PC-3 (cell line): ENCODE measurements at regions not wholly inside any gene's neighbourhood (a gene's known extent, or its start where the extent isn't known, plus 50 kb on each side); places are given as distances from the start of the nearest gene placed in this dataset.

Experiments
- ATAC-seq: fragments of 200-7000 bp; cut with Tn5 transposase; 2 replicates; pipeline ENCODE4 v1.9.1; 2020; ENCODE audit warnings: mild to moderate bottlenecking, moderate library complexity
- BruUV-seq: library from RNA; stranded (reverse); fragments of 400-500 nt; replicated peaks from 2 replicates; lab custom pipeline; 2021; lab: Mats Ljungman, UMichigan
- CTCF ChIA-PET: fragments of 300-600 bp; sonication (Branson Sonifier 250); formaldehyde crosslinking; loops from one replicate; lab custom pipeline; 2022; ENCODE audit warnings: antibody characterized with exemption; lab: Charles Lee
- POLR2A ChIA-PET: fragments of 300-600 bp; sonication (Branson Sonifier 250); formaldehyde crosslinking; loops from one replicate; lab custom pipeline; 2022; ENCODE audit warnings: antibody characterized with exemption; ENCODE audit not compliant: unreplicated experiment; lab: Charles Lee
- DNase-seq: peaks from one replicate; pipeline ENCODE4 v3.0.0-alpha.2; 2015
- H2AFZ ChIP-seq: fragments of 300-600 bp; sonication (generic); 2 replicates; pipeline ENCODE4 v1.6.0; 2016; ENCODE audit warnings: antibody characterized with exemption, low read length
- H3F3A ChIP-seq: fragments of 300-600 bp; sonication (generic); one replicate; pipeline ENCODE4 v1.6.0; 2017; ENCODE audit warnings: antibody characterized with exemption, low read length, control low read depth, mild to moderate bottlenecking; ENCODE audit not compliant: unreplicated experiment
- H3K27ac ChIP-seq: fragments of 300-600 bp; sonication (generic); 2 replicates; pipeline ENCODE4 v1.5.1; 2016; ENCODE audit warnings: mild to moderate bottlenecking, low read length
- H3K27me3 ChIP-seq: fragments of 300-600 bp; sonication (generic); 2 replicates; pipeline ENCODE4 v1.6.1; 2016; ENCODE audit warnings: low read length, mixed read lengths
- H3K36me3 ChIP-seq: fragments of 300-600 bp; sonication (generic); 2 replicates; pipeline ENCODE4 v1.6.1; 2016; ENCODE audit warnings: low read depth, mixed run types, low read length, mixed read lengths
- H3K4me1 ChIP-seq: fragments of 300-600 bp; sonication (generic); 2 replicates; pipeline ENCODE4 v1.5.1; 2016; ENCODE audit warnings: low read length; ENCODE audit not compliant: insufficient read depth
- H3K4me2 ChIP-seq: fragments of 300-600 bp; sonication (generic); 2 replicates; pipeline ENCODE4 v1.6.0; 2016; ENCODE audit warnings: low read length
- H3K4me3 ChIP-seq: fragments of 300-600 bp; sonication (generic); 2 replicates; pipeline ENCODE4 v1.5.1; 2016; ENCODE audit warnings: mild to moderate bottlenecking, low read length, mixed read lengths
- H3K79me2 ChIP-seq: fragments of 300-600 bp; sonication (generic); 2 replicates; pipeline ENCODE4 v1.6.1; 2017; ENCODE audit warnings: low read length, mixed read lengths
- H3K9ac ChIP-seq: fragments of 300-600 bp; sonication (generic); 2 replicates; pipeline ENCODE4 v1.6.0; 2016; ENCODE audit warnings: mild to moderate bottlenecking, low read length
- H3K9me2 ChIP-seq: fragments of 300-600 bp; sonication (generic); replicated peaks from 2 replicates; pipeline ENCODE4 v1.6.1; 2016; ENCODE audit warnings: mixed run types, low read length, mixed read lengths
- H3K9me3 ChIP-seq: fragments of 300-600 bp; sonication (generic); 2 replicates; pipeline ENCODE4 v1.6.1; 2016; ENCODE audit warnings: low read length, mixed read lengths
- H4K20me1 ChIP-seq: fragments of 300-600 bp; sonication (generic); 2 replicates; pipeline ENCODE4 v1.6.1; 2016; ENCODE audit warnings: low read length, mixed read lengths
- EZH2 ChIP-seq: fragments of 300-600 bp; sonication (generic); IDR thresholded peaks from one replicate; pipeline ENCODE4 v1.6.1; 2017; ENCODE audit warnings: antibody characterized with exemption, mild to moderate bottlenecking, low read length; ENCODE audit not compliant: unreplicated experiment
- EZH2phosphoT487 ChIP-seq: fragments of 300-600 bp; sonication (generic); IDR thresholded peaks from 2 replicates; pipeline ENCODE4 v1.6.1; 2018; ENCODE audit warnings: mild to moderate bottlenecking, antibody characterized with exemption, low read length, borderline replicate concordance
- intact Hi-C: fragments of 100-400 bp; cut with micrococcal nuclease; formaldehyde crosslinking; loops from 2 replicates; pipeline ENCODE4 v1.9.0; 2023
- TF ChIP-seq, protein P1 (sequence below): fragments of 300-600 bp; sonication (generic); conservative IDR thresholded peaks from 2 replicates; pipeline ENCODE4 v1.5.1; 2017; ENCODE audit warnings: antibody characterized with exemption, low read depth, mild to moderate bottlenecking, low read length

DNA sequence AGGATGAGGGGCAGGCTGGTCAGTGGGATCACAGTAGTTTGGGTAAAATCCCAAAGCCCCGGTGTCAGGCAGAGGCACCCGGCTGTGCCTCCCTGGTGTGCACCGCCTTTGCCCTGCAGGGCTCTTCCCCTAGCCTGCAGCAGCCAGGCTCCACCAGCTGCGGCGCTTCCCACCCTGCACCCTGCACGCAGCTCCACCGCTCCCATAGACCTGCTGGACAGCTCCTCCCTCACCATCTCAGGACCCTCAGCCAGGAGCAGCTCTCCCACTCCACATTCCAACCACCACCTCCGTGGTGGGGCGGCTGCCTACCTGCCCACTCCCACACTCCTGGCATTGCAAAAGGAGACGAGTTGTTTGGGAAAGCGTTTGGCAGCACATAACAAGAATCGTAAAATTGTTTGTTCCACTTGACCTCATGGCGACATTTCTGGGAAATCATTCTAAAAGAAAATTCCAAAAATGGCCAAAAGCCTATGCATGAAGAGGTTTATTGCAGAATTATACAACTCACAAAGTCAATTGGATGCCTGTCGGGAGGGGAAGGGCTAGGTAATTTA, 287.4 kb upstream of the HDAC4 start:
- Histone ChIP-seq H3K9ac (no peak overlapping the region), H3K36me3 (no peaks in the 10 kb centered on the region), H4K20me1 (no peaks in the 10 kb centered on the region), H3K4me2 (no peak overlapping the region), H3K4me3 (no peak overlapping the region), H3K27me3 (peaks cover 94% of the 10 kb centered on the region), H3F3A (no peaks in the 10 kb centered on the region), H3K9me2 (no peaks in the 10 kb centered on the region), H3K4me1 (no peaks in the 10 kb centered on the region), H2AFZ (no peak overlapping the region), H3K9me3 (no peaks in the 10 kb centered on the region), H3K79me2 (no peaks in the 10 kb centered on the region), H3K27ac (no peak overlapping the region)
- no TSS peak for BruUV-seq
- intact Hi-C loops = no loop called here
- POLR2A ChIA-PET = no interaction called here
- no peak for DNase-seq
- CTCF ChIA-PET = no interaction called here
- TF ChIP-seq EZH2 (no peak), EZH2phosphoT487 (no peak)
- TF ChIP-seq, protein P1, sequence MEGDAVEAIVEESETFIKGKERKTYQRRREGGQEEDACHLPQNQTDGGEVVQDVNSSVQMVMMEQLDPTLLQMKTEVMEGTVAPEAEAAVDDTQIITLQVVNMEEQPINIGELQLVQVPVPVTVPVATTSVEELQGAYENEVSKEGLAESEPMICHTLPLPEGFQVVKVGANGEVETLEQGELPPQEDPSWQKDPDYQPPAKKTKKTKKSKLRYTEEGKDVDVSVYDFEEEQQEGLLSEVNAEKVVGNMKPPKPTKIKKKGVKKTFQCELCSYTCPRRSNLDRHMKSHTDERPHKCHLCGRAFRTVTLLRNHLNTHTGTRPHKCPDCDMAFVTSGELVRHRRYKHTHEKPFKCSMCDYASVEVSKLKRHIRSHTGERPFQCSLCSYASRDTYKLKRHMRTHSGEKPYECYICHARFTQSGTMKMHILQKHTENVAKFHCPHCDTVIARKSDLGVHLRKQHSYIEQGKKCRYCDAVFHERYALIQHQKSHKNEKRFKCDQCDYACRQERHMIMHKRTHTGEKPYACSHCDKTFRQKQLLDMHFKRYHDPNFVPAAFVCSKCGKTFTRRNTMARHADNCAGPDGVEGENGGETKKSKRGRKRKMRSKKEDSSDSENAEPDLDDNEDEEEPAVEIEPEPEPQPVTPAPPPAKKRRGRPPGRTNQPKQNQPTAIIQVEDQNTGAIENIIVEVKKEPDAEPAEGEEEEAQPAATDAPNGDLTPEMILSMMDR = no peak
- no peak for ATAC-seq

DNA sequence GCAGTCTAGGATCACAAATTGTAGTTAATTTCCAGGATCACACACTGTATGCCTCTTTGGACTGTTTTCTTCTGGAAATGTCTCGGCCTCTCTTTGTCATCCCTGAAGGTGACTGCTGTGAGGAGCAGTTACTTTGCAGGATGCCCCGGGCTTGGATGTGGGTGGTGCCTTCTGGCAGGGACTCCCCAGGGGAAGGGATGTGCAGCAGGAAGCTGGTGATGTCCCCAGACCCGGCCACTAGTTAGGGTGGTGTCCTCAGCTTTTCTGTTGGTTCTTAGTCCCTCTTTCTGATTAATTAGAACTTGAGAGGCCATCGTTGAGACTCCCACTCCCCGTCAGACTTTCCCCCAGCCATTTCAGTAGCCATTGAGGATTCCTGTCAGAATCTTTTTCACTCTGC, 286.6 kb upstream of the HDAC4 start:
- POLR2A ChIA-PET = no interaction called here
- intact Hi-C loops = no loop called here
- BruUV-seq = no TSS peak
- Histone ChIP-seq H3K4me3 (no peak overlapping the region), H2AFZ (no peak overlapping the region), H3K27ac (no peak overlapping the region), H3K36me3 (no peaks in the 10 kb centered on the region), H3F3A (no peaks in the 10 kb centered on the region), H3K9ac (no peak overlapping the region), H3K79me2 (no peaks in the 10 kb centered on the region), H3K4me1 (no peaks in the 10 kb centered on the region), H4K20me1 (no peaks in the 10 kb centered on the region), H3K9me2 (no peaks in the 10 kb centered on the region), H3K27me3 (peaks cover 94% of the 10 kb centered on the region), H3K9me3 (no peaks in the 10 kb centered on the region), H3K4me2 (no peak overlapping the region)
- no peak for TF ChIP-seq EZH2
- TF ChIP-seq, protein P1 = no peak
- no peak for TF ChIP-seq EZH2phosphoT487
- ATAC-seq = no peak
- no peak for DNase-seq
- CTCF ChIA-PET = no interaction called here

DNA sequence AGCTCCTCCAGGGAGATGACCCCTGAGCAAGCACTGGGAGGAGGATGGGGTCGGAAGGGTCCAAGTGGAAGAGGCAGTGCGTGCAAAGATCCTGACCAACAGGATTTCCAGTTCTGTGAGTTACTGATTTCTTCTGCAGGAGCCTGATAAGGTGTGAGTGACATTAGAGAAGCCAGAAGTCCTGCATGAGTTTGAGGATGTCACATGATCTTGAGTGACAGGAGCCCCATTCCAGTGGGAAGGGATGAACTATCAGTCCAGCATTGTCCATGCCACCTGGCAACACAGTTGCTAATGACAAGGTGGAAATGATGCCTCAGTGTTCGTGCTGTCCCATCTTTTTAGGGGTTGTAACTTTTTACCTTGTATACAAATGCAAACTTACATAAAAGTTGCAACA, 285.1 kb upstream of the HDAC4 start:
- POLR2A ChIA-PET = no interaction called here
- BruUV-seq = no TSS peak
- ATAC-seq = no peak

More for the DNA sequence above, 285.1 kb upstream of the HDAC4 start:
- no peaks in the 10 kb centered on the region for H3K36me3 ChIP-seq
- no peaks in the 10 kb centered on the region for H4K20me1 ChIP-seq
- H3K9me2 ChIP-seq = no peaks in the 10 kb centered on the region
- H3K27ac ChIP-seq = no peak overlapping the region
- H3K9ac ChIP-seq = no peak overlapping the region
- H3K4me3 ChIP-seq = no peak overlapping the region
- no peaks in the 10 kb centered on the region for H3K9me3 ChIP-seq
- no peak for DNase-seq
- H3K4me2 ChIP-seq = no peak overlapping the region
- peaks cover 92% of the 10 kb centered on the region for H3K27me3 ChIP-seq
- H3F3A ChIP-seq = no peaks in the 10 kb centered on the region
- TF ChIP-seq EZH2phosphoT487 (no peak), EZH2 (no peak)
- TF ChIP-seq, protein P1 = no peak
- intact Hi-C loops = no loop called here
- no peaks in the 10 kb centered on the region for H3K79me2 ChIP-seq
- H2AFZ ChIP-seq = no peak overlapping the region
- CTCF ChIA-PET = no interaction called here
- no peaks in the 10 kb centered on the region for H3K4me1 ChIP-seq
